Neural progenitor cell (in vitro differentiated cells): ENCODE measurements at regions not wholly inside any gene's neighbourhood (a gene's known extent, or its start where the extent isn't known, plus 50 kb on each side); places are given as distances from the start of the nearest gene placed in this dataset.

ENCODE experiments used
- CTCF ChIP-seq: fragments of 200-600 bp; sonication (generic); IDR thresholded peaks from 2 replicates; pipeline ENCODE4 v1.5.1; 2017; ENCODE audit warnings: antibody characterized with exemption, mild to moderate bottlenecking
- EZH2phosphoT487 ChIP-seq: fragments of 200-600 bp; sonication (generic); IDR thresholded peaks from 2 replicates; pipeline ENCODE4 v1.6.1; 2017; ENCODE audit warnings: antibody characterized with exemption

- TF ChIP-seq EZH2phosphoT487 (no peak), CTCF (no peak)
Observed at GRCh38 chr6:4670290-4670689, 105.9 kb upstream of the CDYL start.
